ENCODE measurements at regions not wholly inside any gene's neighbourhood (a gene's known extent, or its start where the extent isn't known, plus 50 kb on each side); places are given as distances from the start of the nearest gene placed in this dataset.

- TF ChIP-seq ZNF232 (CRISPR knock-in tag; IDR thresholded peaks at IDR 0.05), result no peak
- TF ChIP-seq SMAD3 (CRISPR knock-in tag; IDR thresholded peaks at IDR 0.05; ENCODE audit: borderline replicate concordance), result no peak
- TF ChIP-seq CTCF (IDR thresholded peaks at IDR 0.05), result no peak
- TF ChIP-seq PRDM15 (CRISPR knock-in tag; IDR thresholded peaks at IDR 0.05), result no peak
- no peak for TF ChIP-seq CREB1 (CRISPR knock-in tag; IDR thresholded peaks at IDR 0.05)
- TF ChIP-seq ELF4 (CRISPR knock-in tag; IDR thresholded peaks at IDR 0.05; ENCODE audit: low read depth), result no peak
- no peak for TF ChIP-seq SP1 (CRISPR knock-in tag; conservative IDR thresholded peaks at IDR 0.05)
These were observed 156.2 kb downstream of the POLR2M start for GRCh38 chr15:57862761-57863160.

Measured in WTC11 (cell line).